VCaP (cell line): ENCODE measurements at regions not wholly inside any gene's neighbourhood (a gene's known extent, or its start where the extent isn't known, plus 50 kb on each side); places are given as distances from the start of the nearest gene placed in this dataset.
A peak's percentile ranks its signal among the peaks of the same experiment; 100 is the strongest.

Experiments
- H3K27ac ChIP-seq: fragments of 450-650 bp; 2 replicates; pipeline ENCODE4 v1.5.1; 2017
- TF ChIP-seq, protein P1 (sequence below): fragments of 450-650 bp; conservative IDR thresholded peaks from 2 replicates; pipeline ENCODE4 v1.5.1; 2017; ENCODE audit warnings: mild to moderate bottlenecking, moderate library complexity

DNA sequence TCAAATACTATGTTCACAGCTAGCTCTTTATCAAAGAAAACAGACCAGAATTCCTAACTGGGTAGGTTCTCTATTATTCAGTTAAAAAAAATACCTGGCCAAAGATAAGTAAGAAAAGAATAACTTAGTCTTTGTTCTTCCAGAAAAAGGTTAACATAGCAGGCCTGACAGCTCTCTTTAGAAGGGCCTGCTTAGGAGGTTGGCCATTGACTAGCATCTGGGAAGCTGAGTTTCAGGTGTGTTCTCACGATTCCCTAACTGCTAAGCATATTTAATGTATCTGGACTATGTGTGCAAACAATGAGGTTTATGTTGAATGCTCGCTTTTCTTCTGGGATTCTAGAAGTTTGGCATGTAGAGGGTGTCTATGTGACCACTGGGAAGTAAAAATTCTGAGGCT lies 618.9 kb downstream of the HACE1 start:
- no peak overlapping the region for H3K27ac ChIP-seq
- TF ChIP-seq, protein P1, sequence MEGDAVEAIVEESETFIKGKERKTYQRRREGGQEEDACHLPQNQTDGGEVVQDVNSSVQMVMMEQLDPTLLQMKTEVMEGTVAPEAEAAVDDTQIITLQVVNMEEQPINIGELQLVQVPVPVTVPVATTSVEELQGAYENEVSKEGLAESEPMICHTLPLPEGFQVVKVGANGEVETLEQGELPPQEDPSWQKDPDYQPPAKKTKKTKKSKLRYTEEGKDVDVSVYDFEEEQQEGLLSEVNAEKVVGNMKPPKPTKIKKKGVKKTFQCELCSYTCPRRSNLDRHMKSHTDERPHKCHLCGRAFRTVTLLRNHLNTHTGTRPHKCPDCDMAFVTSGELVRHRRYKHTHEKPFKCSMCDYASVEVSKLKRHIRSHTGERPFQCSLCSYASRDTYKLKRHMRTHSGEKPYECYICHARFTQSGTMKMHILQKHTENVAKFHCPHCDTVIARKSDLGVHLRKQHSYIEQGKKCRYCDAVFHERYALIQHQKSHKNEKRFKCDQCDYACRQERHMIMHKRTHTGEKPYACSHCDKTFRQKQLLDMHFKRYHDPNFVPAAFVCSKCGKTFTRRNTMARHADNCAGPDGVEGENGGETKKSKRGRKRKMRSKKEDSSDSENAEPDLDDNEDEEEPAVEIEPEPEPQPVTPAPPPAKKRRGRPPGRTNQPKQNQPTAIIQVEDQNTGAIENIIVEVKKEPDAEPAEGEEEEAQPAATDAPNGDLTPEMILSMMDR = no peak

DNA sequence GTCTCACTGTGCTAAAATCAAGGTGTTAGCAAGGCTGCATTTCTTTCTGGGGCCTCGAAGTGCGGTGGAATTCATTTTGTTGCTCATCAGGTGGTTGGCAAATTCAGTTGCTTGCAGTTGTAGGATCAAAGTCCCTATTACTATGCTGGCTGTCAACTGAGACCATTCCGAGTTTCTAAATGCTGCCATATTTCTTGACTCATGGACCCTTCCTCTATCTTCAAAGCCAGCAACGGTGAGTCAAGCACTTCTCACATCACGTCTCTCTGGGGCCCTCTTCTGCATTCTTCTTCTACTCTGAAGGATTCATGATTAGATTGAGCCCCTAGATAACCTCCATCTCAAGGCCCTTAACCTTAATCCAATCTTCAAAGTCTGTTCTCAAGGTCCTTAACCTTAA lies 619.7 kb downstream of the HACE1 start:
- TF ChIP-seq, protein P1 = no peak
- no peak overlapping the region for H3K27ac ChIP-seq

DNA sequence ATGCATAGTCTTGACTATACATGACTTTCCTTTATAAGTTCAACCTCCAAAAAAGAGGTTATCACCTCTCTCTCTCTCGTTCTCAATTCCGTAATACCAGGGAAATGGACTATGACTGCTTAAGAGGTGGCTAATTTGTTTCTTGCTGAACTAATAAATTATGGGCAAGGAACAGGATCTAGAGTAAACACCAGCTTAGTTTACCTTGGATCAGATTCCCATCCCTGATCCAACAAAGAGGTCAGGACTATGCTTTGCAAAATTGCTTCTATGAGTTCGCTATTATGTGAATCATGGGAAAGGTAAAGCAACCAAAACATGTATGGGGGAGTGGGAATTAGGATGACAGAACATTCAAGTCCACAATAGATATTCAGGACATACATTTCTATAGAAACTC lies 630.7 kb downstream of the HACE1 start:
- TF ChIP-seq, protein P1 = no peak
- peak overlapping the region; percentile 75 for H3K27ac ChIP-seq

DNA sequence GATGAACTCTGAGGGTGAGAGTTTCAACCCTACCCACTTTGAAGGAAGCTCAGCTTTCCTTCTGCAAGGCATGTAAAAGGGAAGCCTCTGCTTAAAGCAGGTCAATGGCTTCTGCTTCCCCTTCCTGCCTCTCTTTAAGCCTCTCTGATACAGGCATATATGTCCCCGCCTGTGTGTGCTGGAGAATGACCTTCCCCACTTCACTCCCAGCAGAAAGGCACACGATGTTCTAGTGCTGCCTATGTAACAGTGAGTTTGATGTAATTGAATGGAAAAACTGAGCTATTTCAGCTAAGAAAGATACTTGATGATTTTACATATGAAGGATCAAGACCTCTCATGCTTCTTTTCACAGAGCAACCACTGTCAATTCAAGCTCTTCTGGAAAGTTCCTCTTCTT lies 632.2 kb downstream of the HACE1 start:
- H3K27ac ChIP-seq = peak overlapping the region; percentile 75
- TF ChIP-seq, protein P1 = no peak

DNA sequence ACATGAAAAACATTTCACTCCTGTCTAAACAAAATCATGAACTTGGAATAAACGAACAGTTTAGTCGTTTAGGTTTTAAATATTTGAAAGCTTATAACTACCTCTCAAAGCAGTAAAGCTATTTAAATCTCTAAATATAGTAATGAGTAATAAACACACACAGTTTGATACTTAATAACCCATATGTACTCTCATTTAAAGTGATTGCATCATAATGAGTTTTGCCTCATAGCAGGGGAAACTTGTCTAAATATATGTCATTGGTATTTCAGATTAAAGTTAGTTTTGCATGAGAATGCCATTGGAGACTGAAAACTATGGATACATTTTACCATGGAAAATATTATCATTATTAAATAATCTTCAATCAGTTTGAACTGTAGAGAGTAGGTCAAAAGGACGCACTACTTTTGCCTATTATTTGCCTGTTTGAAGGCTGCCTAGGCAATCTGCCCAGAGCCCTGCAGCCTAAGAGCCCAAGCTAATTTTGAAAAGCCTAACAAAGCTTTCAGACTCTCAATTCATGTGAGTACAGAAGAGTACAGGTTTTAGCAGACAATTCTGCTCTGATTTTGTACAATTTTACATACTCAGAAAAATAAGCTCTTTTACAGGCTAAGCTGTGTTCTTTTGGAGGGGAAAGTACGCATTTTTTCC lies 632.8 kb downstream of the HACE1 start:
- TF ChIP-seq, protein P1 = no peak
- H3K27ac ChIP-seq = peak overlapping the region; percentile 75

DNA sequence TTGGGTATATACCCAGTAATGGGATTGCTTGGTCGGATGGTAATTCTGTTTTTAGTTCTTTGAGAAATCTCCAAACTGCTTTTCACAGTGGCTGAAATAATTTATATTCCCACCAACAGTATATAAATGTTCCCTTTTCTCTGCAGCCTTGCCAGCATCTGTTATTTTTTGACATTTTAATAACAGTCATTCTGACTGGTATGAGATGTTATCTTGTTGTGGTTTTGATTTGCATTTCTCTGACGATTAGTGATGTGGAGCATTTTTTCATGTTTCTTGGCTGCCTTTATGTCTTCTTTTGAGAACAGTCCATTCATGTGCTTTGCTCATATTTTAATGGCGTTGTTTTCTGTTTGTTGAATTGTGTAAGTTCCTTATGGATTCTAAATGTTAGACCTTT lies 641.6 kb downstream of the HACE1 start:
- TF ChIP-seq, protein P1 = no peak
- H3K27ac ChIP-seq = no peak overlapping the region

DNA sequence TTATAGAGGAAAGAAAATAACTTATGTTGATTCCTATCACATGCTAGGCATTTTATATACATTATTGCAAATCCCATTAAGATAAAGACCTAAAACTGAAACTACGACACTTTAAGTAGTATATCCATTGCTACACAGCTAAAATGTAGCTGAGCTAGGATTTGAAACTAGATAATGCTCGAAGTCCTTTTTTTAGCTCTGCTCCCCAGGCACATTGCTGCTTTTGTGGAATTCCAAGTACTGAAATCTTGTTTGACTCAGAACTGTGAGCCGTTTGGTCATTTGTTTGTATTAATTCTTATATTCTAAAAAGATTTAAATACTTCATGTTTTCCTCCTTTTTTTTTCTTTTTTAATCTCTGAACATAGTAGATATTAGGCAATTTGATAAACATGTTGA lies 644.8 kb downstream of the HACE1 start:
- H3K27ac ChIP-seq = no peak overlapping the region
- TF ChIP-seq, protein P1 = no peak
